Left lung (tissue), 4 donors: ENCODE measurements at regions not wholly inside any gene's neighbourhood (a gene's known extent, or its start where the extent isn't known, plus 50 kb on each side); places are given as distances from the start of the nearest gene placed in this dataset.
A peak's percentile ranks its signal among the peaks of the same experiment; 100 is the strongest.

ENCODE experiments used
- ATAC-seq: fragments of 200-7000 bp; cut with Tn5 transposase; one replicate; pipeline ENCODE4 v1.9.1; 2020; ENCODE audit warnings: moderate library complexity
- DNase-seq, 4 donors: peaks; one replicate each; pipeline ENCODE4 v3.0.0-alpha.2; 2013 to 2020
- H3K27ac ChIP-seq, 2 donors: fragments of 200-600 bp; sonication (generic) in 1 of 2; one replicate each; pipeline versions ENCODE4 v1.5.0 to v1.8.0; 2020 to 2021
- H3K27me3 ChIP-seq, 2 donors: fragments of 200-600 bp; sonication (generic) in 1 of 2; one replicate each; pipeline versions ENCODE4 v1.5.0 to v1.8.0; 2020 to 2021
- H3K36me3 ChIP-seq, 2 donors: fragments of 200-600 bp; sonication (generic) in 1 of 2; one replicate each; pipeline versions ENCODE4 v1.5.0 to v1.8.0; 2020 to 2021
- H3K4me1 ChIP-seq, 2 donors: fragments of 200-600 bp; one replicate each; pipeline ENCODE4 v1.8.0; 2021
- H3K4me3 ChIP-seq, 2 donors: fragments of 200-600 bp; sonication (generic) in 1 of 2; one replicate each; pipeline versions ENCODE4 v1.5.0 to v1.8.0; 2020 to 2021; ENCODE audit warnings: mild to moderate bottlenecking in 1 of 2
- H3K9me3 ChIP-seq, 2 donors: fragments of 200-600 bp; sonication (generic) in 1 of 2; one replicate each; pipeline versions ENCODE4 v1.5.0 to v1.8.0; 2020 to 2021
- CTCF ChIP-seq, 2 donors: fragments of 200-600 bp; sonication (generic) in 1 of 2; IDR thresholded peaks; one replicate each; pipeline versions ENCODE4 v1.5.0 to v1.8.0; 2021; ENCODE audit warnings: antibody characterized with exemption in 2 of 2
- intact Hi-C, 2 donors: fragments of 100-400 bp; cut with DNase I; formaldehyde crosslinking; loops; one replicate each; pipeline versions ENCODE4 v1.11.2 to v1.14.2; 2022
- donor health status: DM: no; HTN: yes; CAD: no.
- donor health status: DM: no; HTN: no; CAD: no.

GRCh38 chr3:124272605-124273151, 280.8 kb upstream of the ROPN1 start:
- H3K9me3 ChIP-seq, result no peaks in the 10 kb centered on the region
- no peak for TF ChIP-seq CTCF (IDR thresholded peaks at IDR 0.05)
- H3K4me1 ChIP-seq, result peaks cover 7 to 9% of the 10 kb centered on the region in 2 donors
- ATAC-seq (peak; percentile 49), DNase-seq (no peak)
- H3K4me3 ChIP-seq, result no peak overlapping the region
- no peaks in the 10 kb centered on the region for H3K36me3 ChIP-seq
- intact Hi-C loops, result no loop called here
- H3K27ac ChIP-seq, result no peak overlapping the region
- no peaks in the 10 kb centered on the region for H3K27me3 ChIP-seq

GRCh38 chr3:124273651-124274050, 281.7 kb upstream of the ROPN1 start:
- H3K36me3 ChIP-seq, result no peaks in the 10 kb centered on the region
- ATAC-seq (no peak), DNase-seq (no peak)
- no peak overlapping the region for H3K27ac ChIP-seq
- intact Hi-C loops, result no loop called here
- no peak for TF ChIP-seq CTCF (IDR thresholded peaks at IDR 0.05)
- H3K4me3 ChIP-seq, result no peak overlapping the region
- no peaks in the 10 kb centered on the region for H3K27me3 ChIP-seq
- H3K9me3 ChIP-seq, result no peaks in the 10 kb centered on the region
- H3K4me1 ChIP-seq, result peaks cover 7 to 9% of the 10 kb centered on the region in 2 donors

GRCh38 chr3:124274051-124274450, 282.1 kb upstream of the ROPN1 start:
- H3K9me3 ChIP-seq, result no peaks in the 10 kb centered on the region
- H3K27ac ChIP-seq, result no peak overlapping the region
- H3K36me3 ChIP-seq, result no peaks in the 10 kb centered on the region
- H3K4me3 ChIP-seq, result no peak overlapping the region
- intact Hi-C loops, result no loop called here
- DNase-seq (no peak), ATAC-seq (no peak)
- no peak for TF ChIP-seq CTCF (IDR thresholded peaks at IDR 0.05)
- H3K27me3 ChIP-seq, result no peaks in the 10 kb centered on the region
- H3K4me1 ChIP-seq, result peaks cover 7 to 9% of the 10 kb centered on the region in 2 donors

- no peak for TF ChIP-seq CTCF (IDR thresholded peaks at IDR 0.05)
- H3K27ac ChIP-seq, result peak overlapping the region in 1 of 2 donors; percentile 73
- intact Hi-C loops, result no loop called here
- no peaks in the 10 kb centered on the region for H3K9me3 ChIP-seq
- H3K4me3 ChIP-seq, result no peak overlapping the region
- peaks cover 7 to 9% of the 10 kb centered on the region in 2 donors for H3K4me1 ChIP-seq
- DNase-seq (peak in 1 of 4 donors; percentile 46), ATAC-seq (no peak)
- no peaks in the 10 kb centered on the region for H3K36me3 ChIP-seq
- no peaks in the 10 kb centered on the region for H3K27me3 ChIP-seq
Measured at GRCh38 chr3:124275412-124275811, 283.5 kb upstream of the ROPN1 start.

GRCh38 chr3:124276133-124276532, 284.2 kb upstream of the ROPN1 start:
- peak overlapping the region in 1 of 2 donors; percentile 73 for H3K27ac ChIP-seq
- DNase-seq (no peak), ATAC-seq (no peak)
- H3K4me3 ChIP-seq, result no peak overlapping the region
- H3K27me3 ChIP-seq, result no peaks in the 10 kb centered on the region
- TF ChIP-seq CTCF (IDR thresholded peaks at IDR 0.05), result no peak
- no peaks in the 10 kb centered on the region for H3K9me3 ChIP-seq
- H3K36me3 ChIP-seq, result no peaks in the 10 kb centered on the region
- intact Hi-C loops, result no loop called here
- peaks cover 7 to 9% of the 10 kb centered on the region in 2 donors for H3K4me1 ChIP-seq
